GM21367 (cell line): ENCODE measurements at regions not wholly inside any gene's neighbourhood (a gene's known extent, or its start where the extent isn't known, plus 50 kb on each side); places are given as distances from the start of the nearest gene placed in this dataset.

Experiments used
- ATAC-seq: cut with Tn5 transposase; IDR thresholded peaks from one replicate; pipeline ENCODE4 v1.9.1; 2021; ENCODE audit not compliant: unreplicated experiment

- ATAC-seq: no peak
These were observed 235.6 kb upstream of the MYT1L start for GRCh38 chr2:2566396-2567323.

GRCh38 chr2:2565671-2566070, 234.6 kb upstream of the MYT1L start:
- ATAC-seq: no peak

GRCh38 chr2:2564300-2565078, 233.4 kb upstream of the MYT1L start:
- ATAC-seq: no peak

- no peak for ATAC-seq
These were observed 232.3 kb upstream of the MYT1L start for GRCh38 chr2:2563309-2563860.

- ATAC-seq: no peak
These were observed 231.8 kb upstream of the MYT1L start for GRCh38 chr2:2562867-2563266.

GRCh38 chr2:2561346-2562095, 230.4 kb upstream of the MYT1L start:
- ATAC-seq: no peak

GRCh38 chr2:2560374-2561015, 229.4 kb upstream of the MYT1L start:
- no peak for ATAC-seq

GRCh38 chr2:2558476-2558875, 227.4 kb upstream of the MYT1L start:
- ATAC-seq: no peak

- no peak for ATAC-seq
These were observed 226.4 kb upstream of the MYT1L start for GRCh38 chr2:2557475-2557874.

- ATAC-seq: no peak
These were observed 219.8 kb upstream of the MYT1L start for GRCh38 chr2:2550856-2551255.

GRCh38 chr2:2547911-2548310, 216.8 kb upstream of the MYT1L start:
- no peak for ATAC-seq

- ATAC-seq: no peak
These were observed 216.4 kb upstream of the MYT1L start for GRCh38 chr2:2547451-2547850.

GRCh38 chr2:2546046-2546445, 215.0 kb upstream of the MYT1L start:
- ATAC-seq: no peak

- no peak for ATAC-seq
These were observed 212.0 kb upstream of the MYT1L start for GRCh38 chr2:2542966-2543611.

- ATAC-seq: no peak
These were observed 211.2 kb upstream of the MYT1L start for GRCh38 chr2:2542316-2542715.

- ATAC-seq: no peak
These were observed 209.3 kb upstream of the MYT1L start for GRCh38 chr2:2540406-2540805.

- ATAC-seq: no peak
These were observed 205.5 kb upstream of the MYT1L start for GRCh38 chr2:2536416-2537056.

- ATAC-seq: no peak
These were observed 199.3 kb upstream of the MYT1L start for GRCh38 chr2:2530334-2530733.

- no peak for ATAC-seq
These were observed 197.8 kb upstream of the MYT1L start for GRCh38 chr2:2528846-2529245.

GRCh38 chr2:2527148-2527547, 196.1 kb upstream of the MYT1L start:
- ATAC-seq: no peak
